HL-60 (cell line): ENCODE measurements at regions not wholly inside any gene's neighbourhood (a gene's known extent, or its start where the extent isn't known, plus 50 kb on each side); places are given as distances from the start of the nearest gene placed in this dataset.

Experiments used
- DNase-seq, 2 experiments: peaks; one replicate each; pipeline ENCODE4 v3.0.0-alpha.2; 2010 to 2020; ENCODE audit warnings: low read depth in 1 of 2, low spot score in 1 of 2
- H3K27ac ChIP-seq: fragments of 250-450 bp; sonication (Bioruptor Pico); replicated peaks from 2 replicates; pipeline ENCODE4 v1.5.1; 2020; ENCODE audit warnings: mild to moderate bottlenecking, moderate library complexity
- H3K27me3 ChIP-seq: fragments of 250-450 bp; sonication (Bioruptor Pico); 2 replicates; pipeline ENCODE4 v1.5.1; 2021; ENCODE audit warnings: mild to moderate bottlenecking, moderate library complexity; ENCODE audit not compliant: insufficient read depth, poor library complexity, severe bottlenecking
- H3K4me3 ChIP-seq: replicated peaks from 2 replicates; pipeline ENCODE4 v1.5.1; 2011; ENCODE audit warnings: mild to moderate bottlenecking, control low read depth, low read length; ENCODE audit not compliant: insufficient read depth
- GABPA ChIP-seq: IDR thresholded peaks from 2 replicates; pipeline ENCODE4 v1.6.1; 2012; ENCODE audit warnings: low read depth
- POLR2AphosphoS5 ChIP-seq: IDR thresholded peaks from 2 replicates; pipeline ENCODE4 v1.6.1; 2012; ENCODE audit warnings: low read depth
- SPI1 ChIP-seq: IDR thresholded peaks from 2 replicates; pipeline ENCODE4 v1.6.1; 2012; ENCODE audit warnings: low read depth, mild to moderate bottlenecking, borderline replicate concordance
- TF ChIP-seq, protein P1 (sequence below): IDR thresholded peaks from 2 replicates; pipeline ENCODE4 v1.6.1; 2012; ENCODE audit warnings: low read depth; ENCODE audit not compliant: insufficient replicate concordance
- TF ChIP-seq, protein P2 (sequence below): IDR thresholded peaks from one replicate; pipeline ENCODE4 v1.5.1; 2011; ENCODE audit warnings: low read length, control low read depth, inconsistent platforms; ENCODE audit not compliant: insufficient read depth

DNA sequence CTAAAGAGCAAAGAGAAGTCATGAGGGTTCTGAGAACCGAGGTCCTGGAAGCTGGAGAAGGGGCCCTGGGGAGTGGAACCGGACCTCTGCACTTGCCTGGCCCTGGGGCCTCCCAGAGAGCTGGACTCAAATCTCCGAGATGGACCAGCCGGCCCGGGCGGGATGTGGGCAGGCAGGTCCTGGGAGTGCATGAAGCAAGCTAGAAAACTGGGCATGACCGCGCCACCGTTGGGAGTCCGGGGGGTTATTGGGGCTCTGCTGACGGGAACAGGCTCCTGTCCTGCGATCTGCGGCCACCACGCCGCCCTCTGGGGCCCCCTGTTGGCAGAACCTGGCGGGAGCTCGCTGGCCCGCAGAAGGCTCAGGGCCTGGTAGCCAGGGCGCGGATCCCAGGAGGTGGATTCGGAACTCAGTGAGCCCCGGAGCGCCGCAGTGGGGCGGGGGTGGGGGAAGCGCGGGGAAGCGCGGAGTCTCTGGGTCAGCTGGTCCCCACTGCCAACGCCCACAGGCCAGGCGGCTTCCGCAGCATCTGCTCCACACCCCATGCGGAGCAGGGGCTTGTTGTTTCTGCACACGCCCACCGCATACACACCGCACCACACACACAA, 150.6 kb downstream of the ERCC6L2 start:
- Histone ChIP-seq H3K4me3 (no peak overlapping the region), H3K27me3 (peaks cover 27% of the 10 kb centered on the region), H3K27ac (no peak overlapping the region)
- no peak for DNase-seq
- TF ChIP-seq SPI1, result no peak
- TF ChIP-seq, protein P1, sequence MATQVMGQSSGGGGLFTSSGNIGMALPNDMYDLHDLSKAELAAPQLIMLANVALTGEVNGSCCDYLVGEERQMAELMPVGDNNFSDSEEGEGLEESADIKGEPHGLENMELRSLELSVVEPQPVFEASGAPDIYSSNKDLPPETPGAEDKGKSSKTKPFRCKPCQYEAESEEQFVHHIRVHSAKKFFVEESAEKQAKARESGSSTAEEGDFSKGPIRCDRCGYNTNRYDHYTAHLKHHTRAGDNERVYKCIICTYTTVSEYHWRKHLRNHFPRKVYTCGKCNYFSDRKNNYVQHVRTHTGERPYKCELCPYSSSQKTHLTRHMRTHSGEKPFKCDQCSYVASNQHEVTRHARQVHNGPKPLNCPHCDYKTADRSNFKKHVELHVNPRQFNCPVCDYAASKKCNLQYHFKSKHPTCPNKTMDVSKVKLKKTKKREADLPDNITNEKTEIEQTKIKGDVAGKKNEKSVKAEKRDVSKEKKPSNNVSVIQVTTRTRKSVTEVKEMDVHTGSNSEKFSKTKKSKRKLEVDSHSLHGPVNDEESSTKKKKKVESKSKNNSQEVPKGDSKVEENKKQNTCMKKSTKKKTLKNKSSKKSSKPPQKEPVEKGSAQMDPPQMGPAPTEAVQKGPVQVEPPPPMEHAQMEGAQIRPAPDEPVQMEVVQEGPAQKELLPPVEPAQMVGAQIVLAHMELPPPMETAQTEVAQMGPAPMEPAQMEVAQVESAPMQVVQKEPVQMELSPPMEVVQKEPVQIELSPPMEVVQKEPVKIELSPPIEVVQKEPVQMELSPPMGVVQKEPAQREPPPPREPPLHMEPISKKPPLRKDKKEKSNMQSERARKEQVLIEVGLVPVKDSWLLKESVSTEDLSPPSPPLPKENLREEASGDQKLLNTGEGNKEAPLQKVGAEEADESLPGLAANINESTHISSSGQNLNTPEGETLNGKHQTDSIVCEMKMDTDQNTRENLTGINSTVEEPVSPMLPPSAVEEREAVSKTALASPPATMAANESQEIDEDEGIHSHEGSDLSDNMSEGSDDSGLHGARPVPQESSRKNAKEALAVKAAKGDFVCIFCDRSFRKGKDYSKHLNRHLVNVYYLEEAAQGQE, result no peak
- TF ChIP-seq POLR2AphosphoS5, result no peak

DNA sequence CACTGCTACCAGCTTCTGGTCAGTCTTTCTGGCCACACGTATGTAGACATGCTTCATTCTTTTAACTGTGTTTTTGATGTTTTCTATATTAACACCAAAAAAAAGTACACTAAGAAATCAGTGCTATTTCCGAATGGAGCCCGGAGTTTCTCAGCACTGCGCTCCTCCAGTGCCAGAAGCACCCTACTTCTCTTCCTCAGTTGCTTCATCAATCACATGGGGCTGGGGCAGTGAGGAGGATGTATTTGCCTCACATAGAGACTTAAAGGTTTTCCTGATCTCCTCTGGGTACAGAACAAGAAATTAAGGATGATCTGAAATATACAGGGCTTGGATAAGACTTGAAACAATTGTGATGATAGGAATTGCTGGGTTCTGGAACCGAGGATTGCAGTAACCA, 148.0 kb downstream of the ERCC6L2 start:
- TF ChIP-seq, protein P2, sequence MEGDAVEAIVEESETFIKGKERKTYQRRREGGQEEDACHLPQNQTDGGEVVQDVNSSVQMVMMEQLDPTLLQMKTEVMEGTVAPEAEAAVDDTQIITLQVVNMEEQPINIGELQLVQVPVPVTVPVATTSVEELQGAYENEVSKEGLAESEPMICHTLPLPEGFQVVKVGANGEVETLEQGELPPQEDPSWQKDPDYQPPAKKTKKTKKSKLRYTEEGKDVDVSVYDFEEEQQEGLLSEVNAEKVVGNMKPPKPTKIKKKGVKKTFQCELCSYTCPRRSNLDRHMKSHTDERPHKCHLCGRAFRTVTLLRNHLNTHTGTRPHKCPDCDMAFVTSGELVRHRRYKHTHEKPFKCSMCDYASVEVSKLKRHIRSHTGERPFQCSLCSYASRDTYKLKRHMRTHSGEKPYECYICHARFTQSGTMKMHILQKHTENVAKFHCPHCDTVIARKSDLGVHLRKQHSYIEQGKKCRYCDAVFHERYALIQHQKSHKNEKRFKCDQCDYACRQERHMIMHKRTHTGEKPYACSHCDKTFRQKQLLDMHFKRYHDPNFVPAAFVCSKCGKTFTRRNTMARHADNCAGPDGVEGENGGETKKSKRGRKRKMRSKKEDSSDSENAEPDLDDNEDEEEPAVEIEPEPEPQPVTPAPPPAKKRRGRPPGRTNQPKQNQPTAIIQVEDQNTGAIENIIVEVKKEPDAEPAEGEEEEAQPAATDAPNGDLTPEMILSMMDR, result no peak
- TF ChIP-seq SPI1, result no peak
- TF ChIP-seq, protein P1, result no peak
- no peak for TF ChIP-seq GABPA
- TF ChIP-seq POLR2AphosphoS5, result no peak
- DNase-seq, result no peak
- H3K4me3 ChIP-seq, result no peak overlapping the region
- no peak overlapping the region for H3K27ac ChIP-seq
- H3K27me3 ChIP-seq, result peaks cover 33% of the 10 kb centered on the region

DNA sequence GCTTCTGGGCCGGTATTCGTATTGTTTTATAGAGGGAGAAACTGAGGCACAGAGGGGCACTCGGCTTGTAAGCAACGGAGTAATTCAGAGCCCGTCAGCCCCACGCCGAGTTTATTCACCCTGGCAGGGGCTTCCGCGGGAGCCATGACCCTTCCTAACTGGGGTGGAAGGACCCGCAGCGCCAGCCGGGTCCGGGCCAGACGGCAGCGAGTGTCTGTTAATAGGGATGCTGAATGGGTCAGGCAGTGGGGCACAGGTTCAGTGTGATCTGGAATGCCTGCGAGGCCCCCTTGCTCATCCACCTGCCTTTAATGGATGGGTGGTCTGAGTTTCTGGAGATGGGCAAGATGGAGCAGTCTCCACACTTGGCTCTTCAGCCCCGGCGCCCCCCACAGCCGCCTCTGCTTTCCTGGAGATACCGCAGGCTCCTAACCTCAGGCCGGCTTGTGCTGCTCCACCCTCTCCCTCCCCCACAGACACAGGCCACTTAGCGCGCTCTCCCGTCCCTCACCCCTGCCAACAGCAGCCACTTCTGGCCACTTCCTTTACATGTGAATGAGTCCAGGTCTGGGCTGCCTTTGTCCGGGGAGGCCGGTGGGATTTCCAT, 147.1 kb downstream of the ERCC6L2 start:
- TF ChIP-seq SPI1 (no peak), POLR2AphosphoS5 (no peak), GABPA (no peak)
- TF ChIP-seq, protein P1, result no peak
- TF ChIP-seq, protein P2, result no peak
- H3K27ac ChIP-seq, result no peak overlapping the region
- no peak overlapping the region for H3K4me3 ChIP-seq
- H3K27me3 ChIP-seq, result peaks cover 27% of the 10 kb centered on the region
- DNase-seq, result peak in 1 of 2 experiments; percentile 26
